Mucosa of descending colon (tissue), 3 donors: ENCODE measurements at regions not wholly inside any gene's neighbourhood (a gene's known extent, or its start where the extent isn't known, plus 50 kb on each side); places are given as distances from the start of the nearest gene placed in this dataset.

ENCODE experiments used
- ATAC-seq: fragments of 200-7000 bp; cut with Tn5 transposase; one replicate; pipeline ENCODE4 v1.9.1; 2020; ENCODE audit warnings: mild to moderate bottlenecking, moderate library complexity
- DNase-seq, 3 donors: peaks; one replicate each; pipeline ENCODE4 v3.0.0-alpha.2; 2020
- H3K36me3 ChIP-seq: fragments of 200-600 bp; one replicate; pipeline ENCODE4 v1.8.0; 2021; ENCODE audit warnings: low read depth, mild to moderate bottlenecking
- H3K4me1 ChIP-seq: fragments of 200-600 bp; one replicate; pipeline ENCODE4 v1.8.0; 2021; ENCODE audit warnings: low read depth, mild to moderate bottlenecking
- H3K4me3 ChIP-seq: fragments of 200-600 bp; one replicate; pipeline ENCODE4 v1.8.0; 2021; ENCODE audit warnings: mild to moderate bottlenecking
- H3K9me3 ChIP-seq: fragments of 200-600 bp; one replicate; pipeline ENCODE4 v1.8.0; 2021; ENCODE audit warnings: mild to moderate bottlenecking
- CTCF ChIP-seq: fragments of 200-600 bp; IDR thresholded peaks from one replicate; pipeline ENCODE4 v1.8.0; 2022; ENCODE audit warnings: antibody characterized with exemption, mild to moderate bottlenecking
- intact Hi-C, 2 donors: fragments of 100-400 bp; cut with DNase I in 1 of 2; cut with micrococcal nuclease in 1 of 2; formaldehyde crosslinking; loops; one replicate each; pipeline versions ENCODE4 v1.11.0 to v1.11.1; 2022; cut with DNase I, micrococcal nuclease
- donor health status: DM: no; HTN: no; CAD: no; lungs with moderate emphysema.
- donor health status: DM: no; HTN: no; CAD: no.
- donor health status: DM: no; HTN: yes; CAD: no.

GRCh38 chr12:47305464-47305863 lies 225.7 kb upstream of the AMIGO2 start:
- H3K4me3 ChIP-seq = no peak overlapping the region
- no peaks in the 10 kb centered on the region for H3K4me1 ChIP-seq
- no peaks in the 10 kb centered on the region for H3K9me3 ChIP-seq
- no peak for DNase-seq
- no peak for ATAC-seq
- TF ChIP-seq CTCF = no peak
- intact Hi-C loops = no loop called here
- no peaks in the 10 kb centered on the region for H3K36me3 ChIP-seq

DNA sequence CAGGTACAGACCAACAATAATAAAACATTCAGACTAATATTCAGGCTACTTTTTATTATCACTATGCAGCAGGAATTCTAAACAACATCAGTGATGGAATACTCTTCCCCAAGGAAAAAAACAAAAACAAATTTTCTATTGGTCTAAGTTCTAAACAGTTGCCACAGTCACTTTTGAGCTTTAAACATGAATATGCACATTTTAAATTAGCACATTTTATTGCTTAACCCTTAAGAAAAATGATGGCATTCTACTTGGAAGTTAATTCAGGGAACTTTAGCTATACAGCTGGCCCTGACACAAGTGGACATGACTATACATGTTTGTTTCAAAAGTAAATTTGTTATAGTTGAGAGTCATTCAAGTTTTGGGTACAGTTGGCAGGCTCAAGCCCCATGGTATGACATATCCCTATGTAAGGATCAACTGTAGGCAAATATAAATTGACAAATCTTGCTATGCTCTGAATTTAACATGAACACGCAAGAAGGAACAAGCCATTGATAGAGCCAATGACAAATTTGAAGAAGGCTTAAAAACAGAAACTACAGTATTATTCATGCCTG lies 224.3 kb upstream of the AMIGO2 start:
- no peaks in the 10 kb centered on the region for H3K36me3 ChIP-seq
- H3K4me1 ChIP-seq = no peaks in the 10 kb centered on the region
- DNase-seq (no peak), ATAC-seq (no peak)
- TF ChIP-seq CTCF = no peak
- no peaks in the 10 kb centered on the region for H3K9me3 ChIP-seq
- H3K4me3 ChIP-seq = no peak overlapping the region
- intact Hi-C loops = no loop called here

GRCh38 chr12:47303207-47303606 lies 223.4 kb upstream of the AMIGO2 start:
- no peak for TF ChIP-seq CTCF
- H3K36me3 ChIP-seq = no peaks in the 10 kb centered on the region
- DNase-seq (no peak), ATAC-seq (no peak)
- H3K9me3 ChIP-seq = no peaks in the 10 kb centered on the region
- intact Hi-C loops = no loop called here
- no peaks in the 10 kb centered on the region for H3K4me1 ChIP-seq
- H3K4me3 ChIP-seq = no peak overlapping the region

DNA sequence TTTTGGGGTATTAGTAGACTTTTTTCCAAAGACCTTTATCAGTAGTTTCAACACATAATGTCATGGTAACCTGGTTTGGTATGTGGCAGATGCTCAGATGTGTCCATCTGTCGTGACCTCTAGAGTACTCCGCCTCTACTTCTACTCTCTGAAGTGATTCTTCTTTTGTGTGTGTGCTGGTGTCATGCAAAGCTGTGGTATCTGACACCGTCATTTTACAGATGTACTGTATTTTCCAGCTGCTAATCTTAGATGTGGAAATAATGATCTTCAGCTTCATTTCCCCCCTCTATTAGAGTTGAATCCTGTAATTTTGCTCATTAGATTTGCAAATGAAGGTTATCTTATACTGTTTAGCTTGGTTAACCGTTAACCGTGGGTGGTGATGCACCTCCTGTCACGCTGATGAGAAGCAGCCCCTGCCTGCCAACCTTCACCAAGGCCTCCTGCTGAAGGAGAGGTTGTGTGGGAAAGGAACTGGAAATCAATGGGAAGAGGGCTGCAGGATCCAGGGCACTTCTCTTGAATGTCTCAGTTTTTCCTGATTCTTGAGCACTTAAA lies 222.4 kb upstream of the AMIGO2 start:
- Histone ChIP-seq H3K9me3 (no peaks in the 10 kb centered on the region), H3K36me3 (no peaks in the 10 kb centered on the region), H3K4me1 (no peaks in the 10 kb centered on the region), H3K4me3 (no peak overlapping the region)
- no peak for DNase-seq
- no peak for TF ChIP-seq CTCF
- intact Hi-C loops = no loop called here
- ATAC-seq = peak; percentile 44

- no peak overlapping the region for H3K4me3 ChIP-seq
- ATAC-seq (no peak), DNase-seq (no peak)
- H3K9me3 ChIP-seq = no peaks in the 10 kb centered on the region
- H3K36me3 ChIP-seq = no peaks in the 10 kb centered on the region
- intact Hi-C loops = no loop called here
- no peak for TF ChIP-seq CTCF
- no peaks in the 10 kb centered on the region for H3K4me1 ChIP-seq
These were observed 219.8 kb upstream of the AMIGO2 start for GRCh38 chr12:47299586-47299985.

DNA sequence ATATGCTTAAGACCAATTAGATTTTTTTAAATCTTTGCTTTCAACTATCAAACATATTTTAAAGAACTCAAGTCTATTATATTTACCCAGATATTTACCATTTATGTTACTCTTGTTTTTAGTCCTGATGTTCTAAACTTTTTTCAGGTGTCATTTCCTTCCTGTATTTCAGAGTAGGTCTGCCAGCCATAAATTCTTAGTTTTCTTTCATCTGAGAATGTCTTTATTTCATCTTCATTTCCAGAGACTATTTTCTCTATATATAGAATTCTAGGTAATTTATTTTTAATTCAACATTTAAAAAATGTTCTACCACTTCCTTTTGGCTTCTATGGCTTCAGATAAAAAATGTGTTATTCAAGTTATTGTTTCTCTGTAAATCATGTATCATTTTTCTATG lies 218.2 kb upstream of the AMIGO2 start:
- DNase-seq (no peak), ATAC-seq (no peak)
- intact Hi-C loops = no loop called here
- Histone ChIP-seq H3K4me3 (no peak overlapping the region), H3K9me3 (no peaks in the 10 kb centered on the region), H3K36me3 (no peaks in the 10 kb centered on the region), H3K4me1 (no peaks in the 10 kb centered on the region)
- TF ChIP-seq CTCF = no peak
